Brain microvascular endothelial cell (primary cell): ENCODE measurements at regions not wholly inside any gene's neighbourhood (a gene's known extent, or its start where the extent isn't known, plus 50 kb on each side); places are given as distances from the start of the nearest gene placed in this dataset.

Experiments used
- DNase-seq: peaks from one replicate; pipeline ENCODE4 v3.0.0-alpha.2; 2020
- H3K27ac ChIP-seq: fragments of 250-450 bp; sonication (Bioruptor Pico); 2 replicates; pipeline ENCODE4 v1.5.1; 2020; ENCODE audit warnings: mild to moderate bottlenecking, moderate library complexity
- H3K27me3 ChIP-seq: fragments of 250-450 bp; sonication (Bioruptor Pico); replicated peaks from 2 replicates; pipeline ENCODE4 v1.5.1; 2020; ENCODE audit warnings: mild to moderate bottlenecking
- H3K36me3 ChIP-seq: fragments of 250-450 bp; sonication (Bioruptor Pico); replicated peaks from 2 replicates; pipeline ENCODE4 v1.5.1; 2020; ENCODE audit warnings: mild to moderate bottlenecking
- H3K4me3 ChIP-seq: 2 replicates; pipeline ENCODE4 v1.5.1; 2011; ENCODE audit warnings: low read depth, mild to moderate bottlenecking, control low read depth, low read length, moderate library complexity
- CTCF ChIP-seq: IDR thresholded peaks from 2 replicates; pipeline ENCODE4 v1.5.1; 2011; ENCODE audit warnings: low read depth, mild to moderate bottlenecking, moderate library complexity, low read length, control low read depth, inconsistent platforms; ENCODE audit errors: missing control alignments
- in situ Hi-C: cut with HindIII; loops from 2 replicates; pipeline ENCODE4 v1.10.0; 2017; ENCODE audit warnings: low sequenced_read_pairs, low pct_ligation_motif_present

DNA sequence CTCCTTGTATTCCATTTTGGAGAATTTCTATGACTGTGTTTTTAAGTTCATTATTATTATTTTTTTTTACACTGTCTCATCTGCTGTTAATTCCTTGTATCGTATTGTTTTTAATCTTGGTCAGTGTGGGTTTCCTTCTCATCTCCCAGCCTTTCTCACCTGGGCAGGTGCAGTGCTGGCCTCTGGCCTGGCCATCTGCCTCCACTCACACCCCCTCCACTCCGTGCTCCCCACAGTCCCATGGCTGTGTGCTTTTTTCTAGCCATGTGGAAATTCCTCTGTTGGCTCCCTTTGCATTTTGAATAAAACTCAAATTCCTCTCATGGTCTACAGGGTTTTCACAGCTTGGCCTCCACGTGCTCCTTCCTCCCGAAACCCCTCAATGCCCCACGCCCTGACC lies 50.3 kb upstream of the LINC01488 start:
- in situ Hi-C loops, result no loop called here
- DNase-seq, result no peak

More for the DNA sequence above, 50.3 kb upstream of the LINC01488 start:
- H3K27me3 ChIP-seq, result no peaks in the 10 kb centered on the region
- no peak overlapping the region for H3K4me3 ChIP-seq
- TF ChIP-seq CTCF, result no peak
- no peak overlapping the region for H3K27ac ChIP-seq
- no peaks in the 10 kb centered on the region for H3K36me3 ChIP-seq
